ENCODE measurements at regions not wholly inside any gene's neighbourhood (a gene's known extent, or its start where the extent isn't known, plus 50 kb on each side); places are given as distances from the start of the nearest gene placed in this dataset.

DNA sequence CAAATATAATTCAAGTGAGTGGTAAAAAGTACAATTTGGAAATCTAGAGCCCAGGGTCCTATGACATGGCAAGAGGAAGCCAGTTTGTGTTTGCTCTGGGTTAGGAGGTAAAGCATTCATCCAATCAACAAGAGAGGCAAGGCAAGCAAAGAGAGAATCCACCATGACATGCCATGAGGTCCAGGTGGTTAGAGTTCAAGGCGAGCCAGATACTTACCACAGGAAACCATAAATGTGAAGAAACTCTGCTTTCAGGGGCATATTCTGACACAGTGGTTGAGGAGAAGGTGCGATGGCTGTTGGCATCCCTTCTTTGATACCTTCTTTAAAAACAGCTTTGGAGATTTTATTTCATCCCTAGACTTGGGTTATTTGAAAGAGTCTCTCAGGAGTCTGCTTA is 193.8 kb upstream of the MAN1A1 start:
- TF ChIP-seq, protein P1, sequence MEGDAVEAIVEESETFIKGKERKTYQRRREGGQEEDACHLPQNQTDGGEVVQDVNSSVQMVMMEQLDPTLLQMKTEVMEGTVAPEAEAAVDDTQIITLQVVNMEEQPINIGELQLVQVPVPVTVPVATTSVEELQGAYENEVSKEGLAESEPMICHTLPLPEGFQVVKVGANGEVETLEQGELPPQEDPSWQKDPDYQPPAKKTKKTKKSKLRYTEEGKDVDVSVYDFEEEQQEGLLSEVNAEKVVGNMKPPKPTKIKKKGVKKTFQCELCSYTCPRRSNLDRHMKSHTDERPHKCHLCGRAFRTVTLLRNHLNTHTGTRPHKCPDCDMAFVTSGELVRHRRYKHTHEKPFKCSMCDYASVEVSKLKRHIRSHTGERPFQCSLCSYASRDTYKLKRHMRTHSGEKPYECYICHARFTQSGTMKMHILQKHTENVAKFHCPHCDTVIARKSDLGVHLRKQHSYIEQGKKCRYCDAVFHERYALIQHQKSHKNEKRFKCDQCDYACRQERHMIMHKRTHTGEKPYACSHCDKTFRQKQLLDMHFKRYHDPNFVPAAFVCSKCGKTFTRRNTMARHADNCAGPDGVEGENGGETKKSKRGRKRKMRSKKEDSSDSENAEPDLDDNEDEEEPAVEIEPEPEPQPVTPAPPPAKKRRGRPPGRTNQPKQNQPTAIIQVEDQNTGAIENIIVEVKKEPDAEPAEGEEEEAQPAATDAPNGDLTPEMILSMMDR (IDR thresholded peaks at IDR 0.05; ENCODE audit: poor library complexity, severe bottlenecking), result no peak
- TF ChIP-seq MXI1 (conservative IDR thresholded peaks at IDR 0.05; ENCODE audit: poor library complexity, severe bottlenecking) (no peak), POLR2AphosphoS5 (IDR thresholded peaks at IDR 0.05) (no peak), EP300 (conservative IDR thresholded peaks at IDR 0.05; ENCODE audit: poor library complexity, severe bottlenecking) (no peak)

Measured in neural cell (in vitro differentiated cells).